Cardiac fibroblast (primary cell): ENCODE measurements at regions not wholly inside any gene's neighbourhood (a gene's known extent, or its start where the extent isn't known, plus 50 kb on each side); places are given as distances from the start of the nearest gene placed in this dataset.

ENCODE experiments used
- DNase-seq, 2 donors: peaks; one replicate each; pipeline versions ENCODE4 v3.0.0 to v3.0.0-alpha.2; 2010; ENCODE audit warnings: low read depth in 2 of 2
- H3K4me3 ChIP-seq, 2 donors: replicated peaks in 1 of 2; 1 replicate in 1 of 2; 2 replicates in 1 of 2; pipeline ENCODE4 v1.5.1; 2011; ENCODE audit warnings: low read depth in 2 of 2, low read length in 2 of 2, mild to moderate bottlenecking in 2 of 2, moderate library complexity in 1 of 2
- TF ChIP-seq, protein P1 (sequence below): IDR thresholded peaks from one replicate; pipeline ENCODE4 v1.5.1; 2011; ENCODE audit warnings: low read depth, mild to moderate bottlenecking, low read length, inconsistent platforms

- H3K4me3 ChIP-seq: no peak overlapping the region
- TF ChIP-seq, protein P1, sequence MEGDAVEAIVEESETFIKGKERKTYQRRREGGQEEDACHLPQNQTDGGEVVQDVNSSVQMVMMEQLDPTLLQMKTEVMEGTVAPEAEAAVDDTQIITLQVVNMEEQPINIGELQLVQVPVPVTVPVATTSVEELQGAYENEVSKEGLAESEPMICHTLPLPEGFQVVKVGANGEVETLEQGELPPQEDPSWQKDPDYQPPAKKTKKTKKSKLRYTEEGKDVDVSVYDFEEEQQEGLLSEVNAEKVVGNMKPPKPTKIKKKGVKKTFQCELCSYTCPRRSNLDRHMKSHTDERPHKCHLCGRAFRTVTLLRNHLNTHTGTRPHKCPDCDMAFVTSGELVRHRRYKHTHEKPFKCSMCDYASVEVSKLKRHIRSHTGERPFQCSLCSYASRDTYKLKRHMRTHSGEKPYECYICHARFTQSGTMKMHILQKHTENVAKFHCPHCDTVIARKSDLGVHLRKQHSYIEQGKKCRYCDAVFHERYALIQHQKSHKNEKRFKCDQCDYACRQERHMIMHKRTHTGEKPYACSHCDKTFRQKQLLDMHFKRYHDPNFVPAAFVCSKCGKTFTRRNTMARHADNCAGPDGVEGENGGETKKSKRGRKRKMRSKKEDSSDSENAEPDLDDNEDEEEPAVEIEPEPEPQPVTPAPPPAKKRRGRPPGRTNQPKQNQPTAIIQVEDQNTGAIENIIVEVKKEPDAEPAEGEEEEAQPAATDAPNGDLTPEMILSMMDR: no peak
- DNase-seq: no peak
Measured at GRCh38 chr19:32197896-32198882, 147.2 kb upstream of the ZNF507 start.

DNA sequence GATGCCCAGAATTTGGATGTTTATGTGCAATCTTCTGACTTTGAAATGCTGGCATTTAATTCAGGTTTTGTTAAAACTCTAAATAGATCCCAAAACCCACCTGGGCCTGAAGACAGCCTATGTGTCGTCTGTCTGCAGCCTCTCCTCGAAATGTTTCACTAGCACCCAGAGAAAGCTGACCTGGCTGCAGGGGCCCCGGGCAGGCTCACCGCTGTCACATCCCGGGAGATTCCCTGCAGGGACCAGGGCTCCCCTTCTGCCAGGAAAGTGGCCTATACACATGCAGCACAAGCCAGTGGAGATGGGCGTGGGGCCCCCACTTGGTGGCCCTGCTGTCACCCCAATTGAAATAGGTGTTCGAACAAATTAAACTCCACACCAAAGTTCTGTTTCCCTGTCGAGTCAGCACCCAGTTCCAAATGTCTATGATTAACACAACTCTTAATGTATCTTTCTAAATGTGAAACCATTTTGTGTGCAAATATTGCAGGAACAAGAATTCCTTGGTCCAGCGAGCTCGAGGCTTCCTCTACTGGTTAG is 145.8 kb upstream of the ZNF507 start:
- no peak for DNase-seq
- no peak overlapping the region for H3K4me3 ChIP-seq
- TF ChIP-seq, protein P1: no peak

GRCh38 chr19:32200312-32201038 is 144.9 kb upstream of the ZNF507 start:
- no peak for DNase-seq
- H3K4me3 ChIP-seq: no peak overlapping the region
- TF ChIP-seq, protein P1: no peak

GRCh38 chr19:32201211-32201610 is 144.2 kb upstream of the ZNF507 start:
- DNase-seq: no peak
- H3K4me3 ChIP-seq: no peak overlapping the region
- TF ChIP-seq, protein P1: no peak

GRCh38 chr19:32201636-32202051 is 143.8 kb upstream of the ZNF507 start:
- TF ChIP-seq, protein P1: no peak
- DNase-seq: no peak
- no peak overlapping the region for H3K4me3 ChIP-seq

DNA sequence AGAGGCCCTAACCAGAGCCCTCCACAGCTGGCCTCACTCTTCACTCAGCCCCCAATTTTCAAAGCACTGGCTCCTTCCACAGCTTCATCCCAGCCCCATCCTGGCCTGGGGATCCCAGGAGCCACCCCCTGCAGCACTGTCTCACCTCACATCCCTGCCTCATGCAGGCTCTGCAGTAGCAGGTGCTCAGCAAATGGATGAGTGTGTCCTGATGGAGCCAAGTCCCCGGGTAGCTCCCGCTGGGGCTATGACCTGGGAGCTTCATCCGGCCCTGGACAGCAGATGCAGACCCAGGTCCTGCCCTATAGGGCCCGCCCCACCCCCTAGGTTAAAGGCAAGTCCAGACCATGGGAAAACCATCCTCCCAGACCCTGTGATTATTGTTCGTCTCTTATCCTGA is 143.2 kb upstream of the ZNF507 start:
- no peak overlapping the region for H3K4me3 ChIP-seq
- TF ChIP-seq, protein P1: no peak
- DNase-seq: no peak
